22Rv1 (cell line): ENCODE measurements at regions not wholly inside any gene's neighbourhood (a gene's known extent, or its start where the extent isn't known, plus 50 kb on each side); places are given as distances from the start of the nearest gene placed in this dataset.

Experiments used
- CTCF ChIP-seq: fragments of 450-650 bp; IDR thresholded peaks from 2 replicates; pipeline ENCODE4 v1.5.1; 2017; ENCODE audit warnings: mild to moderate bottlenecking
- ZFX ChIP-seq: fragments of 450-650 bp; IDR thresholded peaks from 2 replicates; pipeline ENCODE4 v1.6.1; 2017; ENCODE audit warnings: antibody characterized with exemption, borderline replicate concordance

- TF ChIP-seq CTCF: no peak
- no peak for TF ChIP-seq ZFX
These were observed 587.8 kb upstream of the MKI67 start for GRCh38 chr10:128713874-128714570.
